WTC11 (cell line): ENCODE measurements at regions not wholly inside any gene's neighbourhood (a gene's known extent, or its start where the extent isn't known, plus 50 kb on each side); places are given as distances from the start of the nearest gene placed in this dataset.

Source experiments
- ATAC-seq: fragments of 200-7000 bp; cut with Tn5 transposase; 2 replicates; pipeline ENCODE4 v1.10.0; 2021; ENCODE audit warnings: mild to moderate bottlenecking, moderate library complexity
- CTCF ChIA-PET: fragments of 300-600 bp; sonication (Branson Sonifier 250); formaldehyde crosslinking; loops from one replicate; lab custom pipeline; 2021; ENCODE audit warnings: antibody characterized with exemption; lab: Charles Lee
- POLR2A ChIA-PET: fragments of 350-600 bp; sonication (Branson Sonifier 250); formaldehyde crosslinking; loops from one replicate; lab custom pipeline; 2021; ENCODE audit warnings: antibody characterized with exemption; lab: Charles Lee
- DNase-seq: peaks from one replicate; pipeline ENCODE4 v3.0.0; 2021; ENCODE audit warnings: low spot score
- H3K27ac Mint-ChIP-seq: 2 replicates; pipeline ENCODE4 v1.8.0; 2021; ENCODE audit warnings: mixed read lengths
- H3K27me3 Mint-ChIP-seq: 2 replicates; pipeline ENCODE4 v1.8.0; 2021; ENCODE audit warnings: low read depth, mild to moderate bottlenecking, moderate library complexity, mixed read lengths
- H3K36me3 Mint-ChIP-seq: 2 replicates; pipeline ENCODE4 v1.8.0; 2021; ENCODE audit warnings: mixed read lengths
- H3K4me1 Mint-ChIP-seq: 2 replicates; pipeline ENCODE4 v1.8.0; 2022; ENCODE audit warnings: mixed read lengths
- H3K4me3 Mint-ChIP-seq: 2 replicates; pipeline ENCODE4 v1.8.0; 2021; ENCODE audit warnings: mild to moderate bottlenecking, moderate library complexity, mixed read lengths
- H3K9me3 Mint-ChIP-seq: 2 replicates; pipeline ENCODE4 v1.8.0; 2021; ENCODE audit warnings: mixed read lengths
- EMX1 ChIP-seq: fragments of 250-450 bp; sonication (Bioruptor Pico); IDR thresholded peaks from 2 replicates; pipeline ENCODE4 v1.8.0; 2021; ENCODE audit warnings: mild to moderate bottlenecking
- FOXP4 ChIP-seq: sonication (generic); formaldehyde crosslinking; IDR thresholded peaks from 2 replicates; pipeline ENCODE4 v1.8.0; 2022; ENCODE audit warnings: mild to moderate bottlenecking, missing genetic modification reagents
- GABPB1 ChIP-seq: sonication (generic); formaldehyde crosslinking; IDR thresholded peaks from 2 replicates; pipeline ENCODE4 v1.8.1; 2023; ENCODE audit warnings: mild to moderate bottlenecking, missing genetic modification reagents
- JUN ChIP-seq: sonication (generic); formaldehyde crosslinking; IDR thresholded peaks from 2 replicates; pipeline ENCODE4 v1.8.0; 2023; ENCODE audit warnings: mild to moderate bottlenecking, missing genetic modification reagents
- MLX ChIP-seq: sonication (generic); formaldehyde crosslinking; IDR thresholded peaks from 2 replicates; pipeline ENCODE4 v1.8.1; 2023; ENCODE audit warnings: mild to moderate bottlenecking, missing genetic modification reagents, moderate library complexity
- MYBL2 ChIP-seq: sonication (generic); formaldehyde crosslinking; IDR thresholded peaks from 2 replicates; pipeline ENCODE4 v1.8.1; 2023; ENCODE audit warnings: mild to moderate bottlenecking, moderate library complexity, missing genetic modification reagents
- OVOL2 ChIP-seq: fragments of 250-450 bp; sonication (Bioruptor Pico); IDR thresholded peaks from 2 replicates; pipeline ENCODE4 v1.9.0; 2021; ENCODE audit warnings: mild to moderate bottlenecking, borderline replicate concordance
- SMAD3 ChIP-seq: sonication (generic); formaldehyde crosslinking; IDR thresholded peaks from 2 replicates; pipeline ENCODE4 v1.8.0; 2022; ENCODE audit warnings: missing genetic modification reagents, mild to moderate bottlenecking, borderline replicate concordance
- TCF7 ChIP-seq: sonication (generic); formaldehyde crosslinking; IDR thresholded peaks from 2 replicates; pipeline ENCODE4 v1.8.0; 2022; ENCODE audit warnings: mild to moderate bottlenecking, low read depth, missing genetic modification reagents, moderate library complexity
- TEAD1 ChIP-seq: sonication (generic); formaldehyde crosslinking; IDR thresholded peaks from 2 replicates; pipeline ENCODE4 v1.8.0; 2022; ENCODE audit warnings: mild to moderate bottlenecking, missing genetic modification reagents
- TP53 ChIP-seq: sonication (generic); formaldehyde crosslinking; IDR thresholded peaks from 2 replicates; pipeline ENCODE4 v1.8.1; 2023; ENCODE audit warnings: mild to moderate bottlenecking, missing genetic modification reagents
- ZNF219 ChIP-seq: sonication (generic); formaldehyde crosslinking; IDR thresholded peaks from 2 replicates; pipeline ENCODE4 v1.8.0; 2023; ENCODE audit warnings: missing genetic modification reagents, mild to moderate bottlenecking, borderline replicate concordance
- ZNF423 ChIP-seq: fragments of 250-450 bp; sonication (Bioruptor Pico); IDR thresholded peaks from 2 replicates; pipeline ENCODE4 v2.1.2; 2022; ENCODE audit warnings: mild to moderate bottlenecking, moderate library complexity
- ZNF425 ChIP-seq: fragments of 250-450 bp; sonication (Bioruptor Pico); conservative IDR thresholded peaks from 2 replicates; pipeline ENCODE4 v1.9.0; 2021; ENCODE audit warnings: mild to moderate bottlenecking
- ZSCAN18 ChIP-seq: fragments of 250-450 bp; sonication (Bioruptor Pico); IDR thresholded peaks from 2 replicates; pipeline ENCODE4 v2.1.2; 2022; ENCODE audit warnings: mild to moderate bottlenecking, moderate library complexity
- TF ChIP-seq, protein P1 (sequence below): sonication (generic); formaldehyde crosslinking; IDR thresholded peaks from 2 replicates; pipeline ENCODE4 v1.8.1; 2023; ENCODE audit warnings: mild to moderate bottlenecking, missing genetic modification reagents
- TF ChIP-seq, protein P2 (sequence below): sonication (generic); formaldehyde crosslinking; IDR thresholded peaks from 2 replicates; pipeline ENCODE4 v1.8.1; 2022; ENCODE audit warnings: mild to moderate bottlenecking, moderate library complexity, missing genetic modification reagents
- TF ChIP-seq, protein P3 (sequence below): fragments of 250-450 bp; sonication (Bioruptor Pico); IDR thresholded peaks from 2 replicates; pipeline ENCODE4 v1.9.0; 2021; ENCODE audit warnings: mild to moderate bottlenecking, borderline replicate concordance

DNA sequence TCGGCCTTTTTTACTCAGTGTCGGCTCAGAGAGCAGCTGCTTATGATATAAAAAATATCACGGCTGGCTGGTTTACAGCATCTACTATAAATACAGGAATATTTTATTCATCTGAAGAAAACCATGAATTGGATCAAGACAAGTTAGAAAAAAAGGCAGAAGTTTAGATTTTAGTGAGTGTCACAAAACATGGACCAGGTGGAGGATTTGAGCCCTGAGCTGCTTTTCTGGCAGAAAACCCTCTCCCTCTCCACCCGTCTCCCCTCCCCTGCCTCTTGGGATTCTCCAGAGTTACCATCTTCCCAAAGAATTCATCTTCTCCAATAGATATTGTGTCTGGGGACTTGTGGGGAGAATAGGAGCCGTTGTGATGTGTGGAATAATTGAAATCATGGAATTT is 142.8 kb upstream of the RAI2 start:
- ChIA-PET CTCF (no interaction called here), POLR2A (no interaction called here)
- Mint-ChIP-seq H3K36me3 (no peaks in the 10 kb centered on the region), H3K27me3 (no peaks in the 10 kb centered on the region), H3K9me3 (peaks cover 10% of the 10 kb centered on the region), H3K27ac (no peak overlapping the region), H3K4me1 (peaks cover 23% of the 10 kb centered on the region), H3K4me3 (no peak overlapping the region)
- no peak for TF ChIP-seq MYBL2
- TF ChIP-seq ZNF219 (CRISPR knock-in tag) = no peak
- no peak for TF ChIP-seq ZNF423 (CRISPR knock-in tag)
- no peak for TF ChIP-seq TP53 (CRISPR knock-in tag)
- TF ChIP-seq TCF7 (CRISPR knock-in tag) = no peak
- TF ChIP-seq MLX (CRISPR knock-in tag) = no peak
- no peak for TF ChIP-seq TEAD1
- no peak for TF ChIP-seq SMAD3 (CRISPR knock-in tag)
- TF ChIP-seq OVOL2 (CRISPR knock-in tag) = no peak
- TF ChIP-seq, protein P1, sequence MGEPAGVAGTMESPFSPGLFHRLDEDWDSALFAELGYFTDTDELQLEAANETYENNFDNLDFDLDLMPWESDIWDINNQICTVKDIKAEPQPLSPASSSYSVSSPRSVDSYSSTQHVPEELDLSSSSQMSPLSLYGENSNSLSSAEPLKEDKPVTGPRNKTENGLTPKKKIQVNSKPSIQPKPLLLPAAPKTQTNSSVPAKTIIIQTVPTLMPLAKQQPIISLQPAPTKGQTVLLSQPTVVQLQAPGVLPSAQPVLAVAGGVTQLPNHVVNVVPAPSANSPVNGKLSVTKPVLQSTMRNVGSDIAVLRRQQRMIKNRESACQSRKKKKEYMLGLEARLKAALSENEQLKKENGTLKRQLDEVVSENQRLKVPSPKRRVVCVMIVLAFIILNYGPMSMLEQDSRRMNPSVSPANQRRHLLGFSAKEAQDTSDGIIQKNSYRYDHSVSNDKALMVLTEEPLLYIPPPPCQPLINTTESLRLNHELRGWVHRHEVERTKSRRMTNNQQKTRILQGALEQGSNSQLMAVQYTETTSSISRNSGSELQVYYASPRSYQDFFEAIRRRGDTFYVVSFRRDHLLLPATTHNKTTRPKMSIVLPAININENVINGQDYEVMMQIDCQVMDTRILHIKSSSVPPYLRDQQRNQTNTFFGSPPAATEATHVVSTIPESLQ (CRISPR knock-in tag) = no peak
- no peak for TF ChIP-seq FOXP4 (CRISPR knock-in tag)
- TF ChIP-seq ZSCAN18 (CRISPR knock-in tag) = no peak
- TF ChIP-seq GABPB1 (CRISPR knock-in tag) = no peak
- no peak for TF ChIP-seq ZNF425 (CRISPR knock-in tag)
- no peak for TF ChIP-seq JUN (CRISPR knock-in tag)
- TF ChIP-seq, protein P2, sequence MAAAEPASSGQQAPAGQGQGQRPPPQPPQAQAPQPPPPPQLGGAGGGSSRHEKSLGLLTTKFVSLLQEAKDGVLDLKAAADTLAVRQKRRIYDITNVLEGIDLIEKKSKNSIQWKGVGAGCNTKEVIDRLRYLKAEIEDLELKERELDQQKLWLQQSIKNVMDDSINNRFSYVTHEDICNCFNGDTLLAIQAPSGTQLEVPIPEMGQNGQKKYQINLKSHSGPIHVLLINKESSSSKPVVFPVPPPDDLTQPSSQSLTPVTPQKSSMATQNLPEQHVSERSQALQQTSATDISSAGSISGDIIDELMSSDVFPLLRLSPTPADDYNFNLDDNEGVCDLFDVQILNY (CRISPR knock-in tag) = no peak
- no peak for TF ChIP-seq EMX1
- TF ChIP-seq, protein P3, sequence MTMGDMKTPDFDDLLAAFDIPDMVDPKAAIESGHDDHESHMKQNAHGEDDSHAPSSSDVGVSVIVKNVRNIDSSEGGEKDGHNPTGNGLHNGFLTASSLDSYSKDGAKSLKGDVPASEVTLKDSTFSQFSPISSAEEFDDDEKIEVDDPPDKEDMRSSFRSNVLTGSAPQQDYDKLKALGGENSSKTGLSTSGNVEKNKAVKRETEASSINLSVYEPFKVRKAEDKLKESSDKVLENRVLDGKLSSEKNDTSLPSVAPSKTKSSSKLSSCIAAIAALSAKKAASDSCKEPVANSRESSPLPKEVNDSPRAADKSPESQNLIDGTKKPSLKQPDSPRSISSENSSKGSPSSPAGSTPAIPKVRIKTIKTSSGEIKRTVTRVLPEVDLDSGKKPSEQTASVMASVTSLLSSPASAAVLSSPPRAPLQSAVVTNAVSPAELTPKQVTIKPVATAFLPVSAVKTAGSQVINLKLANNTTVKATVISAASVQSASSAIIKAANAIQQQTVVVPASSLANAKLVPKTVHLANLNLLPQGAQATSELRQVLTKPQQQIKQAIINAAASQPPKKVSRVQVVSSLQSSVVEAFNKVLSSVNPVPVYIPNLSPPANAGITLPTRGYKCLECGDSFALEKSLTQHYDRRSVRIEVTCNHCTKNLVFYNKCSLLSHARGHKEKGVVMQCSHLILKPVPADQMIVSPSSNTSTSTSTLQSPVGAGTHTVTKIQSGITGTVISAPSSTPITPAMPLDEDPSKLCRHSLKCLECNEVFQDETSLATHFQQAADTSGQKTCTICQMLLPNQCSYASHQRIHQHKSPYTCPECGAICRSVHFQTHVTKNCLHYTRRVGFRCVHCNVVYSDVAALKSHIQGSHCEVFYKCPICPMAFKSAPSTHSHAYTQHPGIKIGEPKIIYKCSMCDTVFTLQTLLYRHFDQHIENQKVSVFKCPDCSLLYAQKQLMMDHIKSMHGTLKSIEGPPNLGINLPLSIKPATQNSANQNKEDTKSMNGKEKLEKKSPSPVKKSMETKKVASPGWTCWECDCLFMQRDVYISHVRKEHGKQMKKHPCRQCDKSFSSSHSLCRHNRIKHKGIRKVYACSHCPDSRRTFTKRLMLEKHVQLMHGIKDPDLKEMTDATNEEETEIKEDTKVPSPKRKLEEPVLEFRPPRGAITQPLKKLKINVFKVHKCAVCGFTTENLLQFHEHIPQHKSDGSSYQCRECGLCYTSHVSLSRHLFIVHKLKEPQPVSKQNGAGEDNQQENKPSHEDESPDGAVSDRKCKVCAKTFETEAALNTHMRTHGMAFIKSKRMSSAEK (CRISPR knock-in tag) = no peak
- DNase-seq (no peak), ATAC-seq (no peak)
